CD4-positive, alpha-beta memory T cell (primary cell): ENCODE measurements at regions not wholly inside any gene's neighbourhood (a gene's known extent, or its start where the extent isn't known, plus 50 kb on each side); places are given as distances from the start of the nearest gene placed in this dataset.
"Not testable (repeated sequence)": the region's sequence is repeated elsewhere in the genome, so short reads cannot be mapped to it uniquely, and the experiment has no call there.

Source experiments
- CTCF ChIA-PET: fragments of 350-600 bp; sonication (Branson Sonifier 250); formaldehyde crosslinking; loops from one replicate; lab custom pipeline; 2021; ENCODE audit warnings: inconsistent platforms; ENCODE audit not compliant: partially characterized antibody; lab: Charles Lee
- POLR2A ChIA-PET: fragments of 350-600 bp; sonication (Branson Sonifier 250); formaldehyde crosslinking; loops from one replicate; lab custom pipeline; 2021; ENCODE audit not compliant: partially characterized antibody; lab: Charles Lee
- DNase-seq, 5 donors: peaks; one replicate each; pipeline versions ENCODE4 v3.0.0 to v3.0.0-alpha.2; 2020 to 2022; ENCODE audit warnings: mixed read lengths in 1 of 5
- H3K27ac ChIP-seq: one replicate; pipeline ENCODE4 v1.7.0; 2013; ENCODE audit warnings: low read depth, low read length
- H3K27me3 ChIP-seq: 2 replicates; pipeline ENCODE4 v1.7.0; 2013; ENCODE audit warnings: mild to moderate bottlenecking, low read length, moderate library complexity; ENCODE audit not compliant: insufficient read depth
- H3K36me3 ChIP-seq: 2 replicates; pipeline ENCODE4 v1.7.0; 2013; ENCODE audit warnings: mild to moderate bottlenecking, low read length, moderate library complexity; ENCODE audit not compliant: insufficient read depth
- H3K4me1 ChIP-seq: 2 replicates; pipeline ENCODE4 v1.7.0; 2013; ENCODE audit warnings: mild to moderate bottlenecking, low read length, moderate library complexity; ENCODE audit not compliant: insufficient read depth
- H3K4me3 ChIP-seq, 2 donors: one replicate each; pipeline ENCODE4 v1.7.0; 2013; ENCODE audit warnings: low read length in 2 of 2, mild to moderate bottlenecking in 1 of 2
- H3K9me3 ChIP-seq, 2 donors: one replicate each; pipeline ENCODE4 v1.7.0; 2013; ENCODE audit warnings: low read length in 2 of 2, control low read depth in 1 of 2; ENCODE audit not compliant: control insufficient read depth in 1 of 2
- H3K27ac Mint-ChIP-seq, 7 donors: one replicate each; pipeline ENCODE4 v1.8.0; 2020 to 2021; ENCODE audit warnings: mixed read lengths in 7 of 7, mild to moderate bottlenecking in 6 of 7, inconsistent platforms in 3 of 7, moderate library complexity in 3 of 7
- H3K27me3 Mint-ChIP-seq, 2 donors: one replicate each; pipeline ENCODE4 v1.8.0; 2020 to 2021; ENCODE audit warnings: mixed read lengths in 2 of 2
- H3K36me3 Mint-ChIP-seq, 2 donors: one replicate each; pipeline ENCODE4 v1.8.0; 2020 to 2021; ENCODE audit warnings: mixed read lengths in 2 of 2, inconsistent platforms in 1 of 2, mild to moderate bottlenecking in 1 of 2
- H3K4me1 Mint-ChIP-seq, 4 donors: one replicate each; pipeline ENCODE4 v1.8.0; 2020 to 2021; ENCODE audit warnings: mixed read lengths in 4 of 4, mild to moderate bottlenecking in 1 of 4
- H3K4me3 Mint-ChIP-seq, 8 donors: one replicate each; pipeline ENCODE4 v1.8.0; 2020 to 2021; ENCODE audit warnings: mixed read lengths in 8 of 8, mild to moderate bottlenecking in 7 of 8, moderate library complexity in 6 of 8, inconsistent platforms in 3 of 8
- H3K9me3 Mint-ChIP-seq, 8 donors: one replicate each; pipeline ENCODE4 v1.8.0; 2020 to 2021; ENCODE audit warnings: mixed read lengths in 8 of 8, mild to moderate bottlenecking in 5 of 8, inconsistent platforms in 3 of 8, moderate library complexity in 1 of 8
- intact Hi-C: fragments of 100-400 bp; cut with micrococcal nuclease; formaldehyde crosslinking; loops from one replicate; pipeline ENCODE4 v1.15.1; 2023

GRCh38 chr20:5453316-5453715, 136.6 kb upstream of the PROKR2 start:
- H3K4me3 ChIP-seq, H3K4me1 Mint-ChIP-seq, H3K36me3 ChIP-seq, H3K9me3 ChIP-seq, H3K4me1 ChIP-seq, H3K27me3 ChIP-seq, H3K27ac Mint-ChIP-seq, H3K27ac ChIP-seq, H3K4me3 Mint-ChIP-seq, H3K36me3 Mint-ChIP-seq, POLR2A ChIA-PET, DNase-seq, intact Hi-C loops, CTCF ChIA-PET, H3K9me3 Mint-ChIP-seq: not testable (repeated sequence)
- H3K27me3 Mint-ChIP-seq: peaks cover 10 to 13% of the 10 kb centered on the region in 2 donors

DNA sequence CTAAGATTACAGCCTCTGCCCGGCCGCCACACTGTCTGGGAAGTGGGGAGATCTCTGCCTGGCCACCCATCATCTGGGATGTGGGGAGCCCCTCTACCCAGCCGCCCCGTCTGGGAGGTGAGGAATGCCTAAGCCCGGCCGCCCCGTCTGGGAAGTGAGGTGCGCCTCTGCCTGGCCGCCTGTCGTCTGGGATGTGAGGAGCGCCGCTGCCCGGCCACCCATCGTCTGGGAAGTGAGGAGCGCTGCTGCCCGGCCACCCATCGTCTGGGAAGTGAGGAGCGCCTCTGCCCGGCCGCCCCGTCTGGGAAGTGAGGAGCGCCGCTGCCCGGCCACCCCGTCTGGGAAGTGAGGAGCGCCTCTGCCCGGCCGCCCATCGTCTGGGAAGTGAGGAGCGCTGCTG, 135.9 kb upstream of the PROKR2 start:
- H3K36me3 Mint-ChIP-seq, DNase-seq, H3K9me3 ChIP-seq, H3K27me3 ChIP-seq, CTCF ChIA-PET, H3K9me3 Mint-ChIP-seq, H3K4me3 ChIP-seq, H3K36me3 ChIP-seq, H3K27ac ChIP-seq, intact Hi-C loops, H3K4me1 Mint-ChIP-seq, H3K4me1 ChIP-seq, POLR2A ChIA-PET, H3K27ac Mint-ChIP-seq, H3K4me3 Mint-ChIP-seq: not testable (repeated sequence)
- H3K27me3 Mint-ChIP-seq: peaks cover 16 to 19% of the 10 kb centered on the region in 2 donors

- H3K27ac Mint-ChIP-seq, H3K9me3 Mint-ChIP-seq, intact Hi-C loops: not testable (repeated sequence)
Measured at GRCh38 chr20:5452286-5452685, 135.5 kb upstream of the PROKR2 start.

GRCh38 chr20:5451643-5452210, 135.0 kb upstream of the PROKR2 start:
- H3K4me3 ChIP-seq: no peak overlapping the region
- ChIA-PET CTCF (no interaction called here), POLR2A (no interaction called here)
- Mint-ChIP-seq H3K4me3 (no peak overlapping the region), H3K36me3 (no peaks in the 10 kb centered on the region), H3K27me3 (peaks cover 15 to 22% of the 10 kb centered on the region in 2 donors), H3K27ac (no peak overlapping the region), H3K4me1 (peaks cover 0 to 2% (median 0%) of the 10 kb centered on the region in 4 donors), H3K9me3 (peaks cover 0 to 1% (median 0%) of the 10 kb centered on the region in 8 donors)
- H3K27ac ChIP-seq: no peak overlapping the region
- no peaks in the 10 kb centered on the region for H3K27me3 ChIP-seq
- H3K36me3 ChIP-seq: no peaks in the 10 kb centered on the region
- DNase-seq: no peak
- no peaks in the 10 kb centered on the region for H3K9me3 ChIP-seq
- no peaks in the 10 kb centered on the region for H3K4me1 ChIP-seq
- intact Hi-C loops: no loop called here

More at GRCh38 chr20:5452286-5452685, 135.5 kb upstream of the PROKR2 start:
- H3K4me1 Mint-ChIP-seq, H3K4me3 ChIP-seq, H3K9me3 ChIP-seq, DNase-seq, POLR2A ChIA-PET, H3K4me1 ChIP-seq, H3K27me3 ChIP-seq, H3K27ac ChIP-seq, H3K4me3 Mint-ChIP-seq, H3K36me3 ChIP-seq, CTCF ChIA-PET, H3K36me3 Mint-ChIP-seq: not testable (repeated sequence)
- peaks cover 16 to 18% of the 10 kb centered on the region in 2 donors for H3K27me3 Mint-ChIP-seq

- Histone ChIP-seq H3K36me3 (no peaks in the 10 kb centered on the region), H3K4me3 (no peak overlapping the region), H3K27me3 (no peaks in the 10 kb centered on the region), H3K9me3 (no peaks in the 10 kb centered on the region), H3K27ac (no peak overlapping the region), H3K4me1 (no peaks in the 10 kb centered on the region)
- peaks cover 17 to 25% of the 10 kb centered on the region in 2 donors for H3K27me3 Mint-ChIP-seq
- POLR2A ChIA-PET: no interaction called here
- H3K36me3 Mint-ChIP-seq: no peaks in the 10 kb centered on the region
- intact Hi-C loops: no loop called here
- no peak overlapping the region for H3K4me3 Mint-ChIP-seq
- H3K9me3 Mint-ChIP-seq: peaks cover 0 to 1% (median 0%) of the 10 kb centered on the region in 8 donors
- peak; percentile 15 to 36 (median 20) for DNase-seq
- CTCF ChIA-PET: interaction anchor here (0.5 to 2.4 kb wide), 12 partner anchors 9 to 544 kb away, joined by 3 to 20 read pairs (median 4); partner anchors contain the start of gene CDS2
- no peak overlapping the region for H3K27ac Mint-ChIP-seq
- H3K4me1 Mint-ChIP-seq: peaks cover 0 to 2% (median 0%) of the 10 kb centered on the region in 4 donors
Measured at GRCh38 chr20:5448449-5449118, 131.8 kb upstream of the PROKR2 start.

GRCh38 chr20:5447188-5447587, 130.4 kb upstream of the PROKR2 start:
- Mint-ChIP-seq H3K4me3 (no peak overlapping the region), H3K27me3 (peaks cover 18 to 26% of the 10 kb centered on the region in 2 donors), H3K27ac (no peak overlapping the region), H3K4me1 (peaks cover 0 to 2% (median 0%) of the 10 kb centered on the region in 4 donors), H3K9me3 (peaks cover 0 to 1% (median 0%) of the 10 kb centered on the region in 8 donors), H3K36me3 (no peaks in the 10 kb centered on the region)
- no peaks in the 10 kb centered on the region for H3K9me3 ChIP-seq
- no peak for DNase-seq
- no peaks in the 10 kb centered on the region for H3K36me3 ChIP-seq
- H3K4me1 ChIP-seq: no peaks in the 10 kb centered on the region
- POLR2A ChIA-PET: no interaction called here
- CTCF ChIA-PET: interaction anchor here (0.8 to 2.3 kb wide), 6 partner anchors 9 to 331 kb away, joined by 3 to 20 read pairs (median 6); partner anchors contain the start of gene CDS2
- no peaks in the 10 kb centered on the region for H3K27me3 ChIP-seq
- no peak overlapping the region for H3K4me3 ChIP-seq
- intact Hi-C loops: no loop called here
- H3K27ac ChIP-seq: no peak overlapping the region

- Histone ChIP-seq H3K9me3 (no peaks in the 10 kb centered on the region), H3K27me3 (no peaks in the 10 kb centered on the region), H3K36me3 (no peaks in the 10 kb centered on the region), H3K4me3 (no peak overlapping the region), H3K4me1 (no peaks in the 10 kb centered on the region), H3K27ac (no peak overlapping the region)
- Mint-ChIP-seq H3K27ac (no peak overlapping the region), H3K4me1 (peaks cover 0 to 2% (median 0%) of the 10 kb centered on the region in 4 donors), H3K4me3 (no peak overlapping the region), H3K9me3 (no peaks in the 10 kb centered on the region), H3K36me3 (no peaks in the 10 kb centered on the region), H3K27me3 (peaks cover 28 to 31% of the 10 kb centered on the region in 2 donors)
- DNase-seq: no peak
- ChIA-PET POLR2A (no interaction called here), CTCF (no interaction called here)
- intact Hi-C loops: no loop called here
Measured at GRCh38 chr20:5445611-5446010, 128.9 kb upstream of the PROKR2 start.
